ENCODE measurements at regions not wholly inside any gene's neighbourhood (a gene's known extent, or its start where the extent isn't known, plus 50 kb on each side); places are given as distances from the start of the nearest gene placed in this dataset.

DNA sequence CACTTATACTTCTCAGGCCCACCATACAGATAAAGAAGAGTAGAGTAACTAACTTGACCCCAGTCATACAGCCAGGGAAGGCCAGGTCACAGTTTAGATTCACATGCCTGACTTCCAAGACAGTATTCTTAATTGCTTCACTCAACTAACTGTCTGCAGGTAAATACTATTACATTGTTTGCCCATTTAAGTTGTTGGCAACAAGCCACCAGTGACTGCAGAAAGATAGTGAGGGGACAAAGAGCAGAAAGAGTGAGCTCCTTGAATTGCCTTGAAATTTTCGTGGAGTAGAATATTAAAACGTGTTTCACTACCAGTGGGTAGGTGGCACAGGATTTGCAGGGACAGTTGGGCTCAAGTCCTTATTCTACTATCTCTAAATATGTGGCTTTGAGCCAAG, 146.3 kb upstream of the RMST start:
- H3K27me3 ChIP-seq (ENCODE audit: insufficient read depth, low read depth, low read length), result no peaks in the 10 kb centered on the region
- no peak overlapping the region for H3K4me3 ChIP-seq (ENCODE audit: low read length)
- TF ChIP-seq POLR2AphosphoS5 (IDR thresholded peaks at IDR 0.05), result no peak
- TF ChIP-seq SMC3 (conservative IDR thresholded peaks at IDR 0.05; ENCODE audit: poor library complexity), result no peak
- no peak for TF ChIP-seq RAD21 (conservative IDR thresholded peaks at IDR 0.05)
- no peak for TF ChIP-seq EZH2 (IDR thresholded peaks at IDR 0.05; ENCODE audit: borderline replicate concordance, insufficient read depth, low read length, poor library complexity, severe bottlenecking)
- no peak for TF ChIP-seq EP300 (conservative IDR thresholded peaks at IDR 0.05; ENCODE audit: poor library complexity, severe bottlenecking)
- TF ChIP-seq, protein P1, sequence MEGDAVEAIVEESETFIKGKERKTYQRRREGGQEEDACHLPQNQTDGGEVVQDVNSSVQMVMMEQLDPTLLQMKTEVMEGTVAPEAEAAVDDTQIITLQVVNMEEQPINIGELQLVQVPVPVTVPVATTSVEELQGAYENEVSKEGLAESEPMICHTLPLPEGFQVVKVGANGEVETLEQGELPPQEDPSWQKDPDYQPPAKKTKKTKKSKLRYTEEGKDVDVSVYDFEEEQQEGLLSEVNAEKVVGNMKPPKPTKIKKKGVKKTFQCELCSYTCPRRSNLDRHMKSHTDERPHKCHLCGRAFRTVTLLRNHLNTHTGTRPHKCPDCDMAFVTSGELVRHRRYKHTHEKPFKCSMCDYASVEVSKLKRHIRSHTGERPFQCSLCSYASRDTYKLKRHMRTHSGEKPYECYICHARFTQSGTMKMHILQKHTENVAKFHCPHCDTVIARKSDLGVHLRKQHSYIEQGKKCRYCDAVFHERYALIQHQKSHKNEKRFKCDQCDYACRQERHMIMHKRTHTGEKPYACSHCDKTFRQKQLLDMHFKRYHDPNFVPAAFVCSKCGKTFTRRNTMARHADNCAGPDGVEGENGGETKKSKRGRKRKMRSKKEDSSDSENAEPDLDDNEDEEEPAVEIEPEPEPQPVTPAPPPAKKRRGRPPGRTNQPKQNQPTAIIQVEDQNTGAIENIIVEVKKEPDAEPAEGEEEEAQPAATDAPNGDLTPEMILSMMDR (IDR thresholded peaks at IDR 0.05; ENCODE audit: poor library complexity, severe bottlenecking), result no peak
- TF ChIP-seq, protein P2, sequence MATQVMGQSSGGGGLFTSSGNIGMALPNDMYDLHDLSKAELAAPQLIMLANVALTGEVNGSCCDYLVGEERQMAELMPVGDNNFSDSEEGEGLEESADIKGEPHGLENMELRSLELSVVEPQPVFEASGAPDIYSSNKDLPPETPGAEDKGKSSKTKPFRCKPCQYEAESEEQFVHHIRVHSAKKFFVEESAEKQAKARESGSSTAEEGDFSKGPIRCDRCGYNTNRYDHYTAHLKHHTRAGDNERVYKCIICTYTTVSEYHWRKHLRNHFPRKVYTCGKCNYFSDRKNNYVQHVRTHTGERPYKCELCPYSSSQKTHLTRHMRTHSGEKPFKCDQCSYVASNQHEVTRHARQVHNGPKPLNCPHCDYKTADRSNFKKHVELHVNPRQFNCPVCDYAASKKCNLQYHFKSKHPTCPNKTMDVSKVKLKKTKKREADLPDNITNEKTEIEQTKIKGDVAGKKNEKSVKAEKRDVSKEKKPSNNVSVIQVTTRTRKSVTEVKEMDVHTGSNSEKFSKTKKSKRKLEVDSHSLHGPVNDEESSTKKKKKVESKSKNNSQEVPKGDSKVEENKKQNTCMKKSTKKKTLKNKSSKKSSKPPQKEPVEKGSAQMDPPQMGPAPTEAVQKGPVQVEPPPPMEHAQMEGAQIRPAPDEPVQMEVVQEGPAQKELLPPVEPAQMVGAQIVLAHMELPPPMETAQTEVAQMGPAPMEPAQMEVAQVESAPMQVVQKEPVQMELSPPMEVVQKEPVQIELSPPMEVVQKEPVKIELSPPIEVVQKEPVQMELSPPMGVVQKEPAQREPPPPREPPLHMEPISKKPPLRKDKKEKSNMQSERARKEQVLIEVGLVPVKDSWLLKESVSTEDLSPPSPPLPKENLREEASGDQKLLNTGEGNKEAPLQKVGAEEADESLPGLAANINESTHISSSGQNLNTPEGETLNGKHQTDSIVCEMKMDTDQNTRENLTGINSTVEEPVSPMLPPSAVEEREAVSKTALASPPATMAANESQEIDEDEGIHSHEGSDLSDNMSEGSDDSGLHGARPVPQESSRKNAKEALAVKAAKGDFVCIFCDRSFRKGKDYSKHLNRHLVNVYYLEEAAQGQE (IDR thresholded peaks at IDR 0.05; ENCODE audit: borderline replicate concordance), result no peak
- TF ChIP-seq TAF1 (IDR thresholded peaks at IDR 0.05; ENCODE audit: low read depth), result no peak
- no peak for TF ChIP-seq MXI1 (conservative IDR thresholded peaks at IDR 0.05; ENCODE audit: poor library complexity, severe bottlenecking)
- no peaks in the 10 kb centered on the region for H3K9me2 ChIP-seq (ENCODE audit: insufficient read depth, low read length)
- no peaks in the 10 kb centered on the region for H3F3A ChIP-seq (ENCODE audit: insufficient read depth, low read length, poor library complexity, severe bottlenecking)
- H3K9me3 ChIP-seq (ENCODE audit: low read length), result no peaks in the 10 kb centered on the region
- no peak overlapping the region for H3K9ac ChIP-seq (ENCODE audit: low read length)
- no peak overlapping the region for H3K4me2 ChIP-seq (ENCODE audit: low read length)
- H3K27ac ChIP-seq (ENCODE audit: low read length), result no peak overlapping the region
- no peaks in the 10 kb centered on the region for H4K20me1 ChIP-seq (ENCODE audit: insufficient read depth)
- H3K36me3 ChIP-seq (ENCODE audit: insufficient read depth, low read length), result no peaks in the 10 kb centered on the region
- H2AFZ ChIP-seq (ENCODE audit: low read depth, low read length), result no peak overlapping the region
- no peaks in the 10 kb centered on the region for H3K79me2 ChIP-seq (replicated peaks; ENCODE audit: insufficient read depth, low read length)

DNA sequence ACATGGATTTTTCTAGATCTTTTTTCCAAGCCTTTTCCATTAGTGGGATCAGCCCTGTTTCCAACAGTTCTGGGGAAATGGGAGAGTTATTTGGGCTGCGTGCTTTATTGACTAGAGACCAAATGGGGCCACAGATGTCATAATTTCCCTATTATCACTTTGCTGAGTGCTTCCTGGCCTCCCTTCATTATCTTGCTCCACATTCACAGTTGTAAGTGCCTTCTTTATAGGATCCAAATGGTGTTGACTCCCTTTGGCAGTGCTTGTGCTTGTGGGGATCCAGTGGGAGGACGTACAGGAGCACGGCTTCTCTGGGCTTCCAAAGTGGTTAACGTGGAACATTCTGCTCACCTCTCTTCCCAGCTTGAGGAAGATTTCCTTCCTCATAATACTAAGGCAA, 141.0 kb upstream of the RMST start:
- H3K36me3 ChIP-seq (ENCODE audit: insufficient read depth, low read length), result no peaks in the 10 kb centered on the region
- H3K9me3 ChIP-seq (ENCODE audit: low read length), result no peaks in the 10 kb centered on the region
- no peaks in the 10 kb centered on the region for H3F3A ChIP-seq (ENCODE audit: insufficient read depth, low read length, poor library complexity, severe bottlenecking)
- no peak overlapping the region for H2AFZ ChIP-seq (ENCODE audit: low read depth, low read length)
- no peaks in the 10 kb centered on the region for H3K79me2 ChIP-seq (replicated peaks; ENCODE audit: insufficient read depth, low read length)
- no peak overlapping the region for H3K4me2 ChIP-seq (ENCODE audit: low read length)
- H3K4me3 ChIP-seq (ENCODE audit: low read length), result no peak overlapping the region
- H3K9ac ChIP-seq (ENCODE audit: low read length), result no peak overlapping the region
- no peak overlapping the region for H3K27ac ChIP-seq (ENCODE audit: low read length)
- no peak for TF ChIP-seq EP300 (conservative IDR thresholded peaks at IDR 0.05; ENCODE audit: poor library complexity, severe bottlenecking)
- no peak for TF ChIP-seq MXI1 (conservative IDR thresholded peaks at IDR 0.05; ENCODE audit: poor library complexity, severe bottlenecking)
- no peak for TF ChIP-seq POLR2AphosphoS5 (IDR thresholded peaks at IDR 0.05)
- no peak for TF ChIP-seq RAD21 (conservative IDR thresholded peaks at IDR 0.05)
- TF ChIP-seq TAF1 (IDR thresholded peaks at IDR 0.05; ENCODE audit: low read depth), result no peak
- TF ChIP-seq, protein P1 (IDR thresholded peaks at IDR 0.05; ENCODE audit: poor library complexity, severe bottlenecking), result no peak
- no peak for TF ChIP-seq SMC3 (conservative IDR thresholded peaks at IDR 0.05; ENCODE audit: poor library complexity)
- TF ChIP-seq, protein P2 (IDR thresholded peaks at IDR 0.05; ENCODE audit: borderline replicate concordance), result no peak
- TF ChIP-seq EZH2 (IDR thresholded peaks at IDR 0.05; ENCODE audit: borderline replicate concordance, insufficient read depth, low read length, poor library complexity, severe bottlenecking), result no peak
- no peaks in the 10 kb centered on the region for H3K27me3 ChIP-seq (ENCODE audit: insufficient read depth, low read depth, low read length)
- H3K9me2 ChIP-seq (ENCODE audit: insufficient read depth, low read length), result no peaks in the 10 kb centered on the region
- H4K20me1 ChIP-seq (ENCODE audit: insufficient read depth), result no peaks in the 10 kb centered on the region

Measured in neural cell (in vitro differentiated cells).